Activated CD4-positive, alpha-beta memory T cell treated with anti-CD3 and anti-CD28 coated beads, Interleukin-2, amount 10 ng/mL, durations not matched to agents 7 days and 5 days (primary cell): ENCODE measurements at regions not wholly inside any gene's neighbourhood (a gene's known extent, or its start where the extent isn't known, plus 50 kb on each side); places are given as distances from the start of the nearest gene placed in this dataset.

Experiments
- CTCF ChIA-PET: fragments of 350-600 bp; sonication (Branson Sonifier 250); formaldehyde crosslinking; loops from one replicate; lab custom pipeline; 2021; ENCODE audit warnings: antibody characterized with exemption, inconsistent platforms; lab: Charles Lee
- POLR2A ChIA-PET: fragments of 350-600 bp; sonication (Branson Sonifier 250); formaldehyde crosslinking; loops from one replicate; lab custom pipeline; 2021; ENCODE audit warnings: antibody characterized with exemption; lab: Charles Lee
- DNase-seq: peaks from one replicate; pipeline ENCODE4 v3.0.0-alpha.2; 2020
- H3K27ac Mint-ChIP-seq: one replicate; pipeline ENCODE4 v1.8.0; 2021; ENCODE audit warnings: mild to moderate bottlenecking, mixed read lengths
- H3K27me3 Mint-ChIP-seq: one replicate; pipeline ENCODE4 v1.8.0; 2021; ENCODE audit warnings: mixed read lengths
- H3K36me3 Mint-ChIP-seq: one replicate; pipeline ENCODE4 v1.8.0; 2021; ENCODE audit warnings: low read depth, mixed read lengths
- H3K4me1 Mint-ChIP-seq: one replicate; pipeline ENCODE4 v1.8.0; 2021; ENCODE audit warnings: mixed read lengths
- H3K4me3 Mint-ChIP-seq: one replicate; pipeline ENCODE4 v1.8.0; 2021; ENCODE audit warnings: mild to moderate bottlenecking, mixed read lengths
- H3K9me3 Mint-ChIP-seq: one replicate; pipeline ENCODE4 v1.8.0; 2021; ENCODE audit warnings: mixed read lengths

GRCh38 chr1:167165219-167165618 is 55.5 kb upstream of the POU2F1 start:
- ChIA-PET POLR2A (no interaction called here), CTCF (interaction anchor here (1.0 kb wide), 1 partner anchor 43 kb away, joined by 3 read pairs; no protein-coding TSS in a partner anchor)
- no peaks in the 10 kb centered on the region for H3K36me3 Mint-ChIP-seq
- no peak for DNase-seq
- H3K27ac Mint-ChIP-seq, result no peak overlapping the region
- H3K9me3 Mint-ChIP-seq, result no peaks in the 10 kb centered on the region
- H3K4me1 Mint-ChIP-seq, result no peaks in the 10 kb centered on the region
- peaks cover 25% of the 10 kb centered on the region for H3K27me3 Mint-ChIP-seq
- H3K4me3 Mint-ChIP-seq, result no peak overlapping the region

- Mint-ChIP-seq H3K4me3 (no peak overlapping the region), H3K9me3 (no peaks in the 10 kb centered on the region), H3K36me3 (no peaks in the 10 kb centered on the region), H3K4me1 (no peaks in the 10 kb centered on the region), H3K27me3 (peaks cover 28% of the 10 kb centered on the region), H3K27ac (no peak overlapping the region)
- ChIA-PET CTCF (no interaction called here), POLR2A (interaction anchor here (1.4 kb wide), 1 partner anchor 54 kb away, joined by 4 read pairs; the partner anchor contains the start of gene POU2F1)
- no peak for DNase-seq
Measured at GRCh38 chr1:167165948-167166689, 54.6 kb upstream of the POU2F1 start.

GRCh38 chr1:167166690-167167075 is 54.0 kb upstream of the POU2F1 start:
- CTCF ChIA-PET, result no interaction called here
- Mint-ChIP-seq H3K27ac (no peak overlapping the region), H3K4me1 (no peaks in the 10 kb centered on the region), H3K27me3 (peaks cover 28% of the 10 kb centered on the region), H3K4me3 (no peak overlapping the region), H3K36me3 (no peaks in the 10 kb centered on the region), H3K9me3 (no peaks in the 10 kb centered on the region)
- POLR2A ChIA-PET, result interaction anchor here (1.4 kb wide), 1 partner anchor 54 kb away, joined by 4 read pairs; the partner anchor contains the start of gene POU2F1
- no peak for DNase-seq

GRCh38 chr1:167168424-167168823 is 52.3 kb upstream of the POU2F1 start:
- H3K9me3 Mint-ChIP-seq, result no peaks in the 10 kb centered on the region
- H3K36me3 Mint-ChIP-seq, result no peaks in the 10 kb centered on the region
- CTCF ChIA-PET, result no interaction called here
- POLR2A ChIA-PET, result no interaction called here
- peaks cover 28% of the 10 kb centered on the region for H3K27me3 Mint-ChIP-seq
- DNase-seq, result no peak
- H3K4me3 Mint-ChIP-seq, result no peak overlapping the region
- no peaks in the 10 kb centered on the region for H3K4me1 Mint-ChIP-seq
- no peak overlapping the region for H3K27ac Mint-ChIP-seq

- Mint-ChIP-seq H3K4me1 (no peaks in the 10 kb centered on the region), H3K9me3 (no peaks in the 10 kb centered on the region), H3K36me3 (no peaks in the 10 kb centered on the region), H3K27me3 (peaks cover 30% of the 10 kb centered on the region), H3K27ac (no peak overlapping the region), H3K4me3 (no peak overlapping the region)
- CTCF ChIA-PET, result no interaction called here
- DNase-seq, result no peak
- POLR2A ChIA-PET, result no interaction called here
Measured at GRCh38 chr1:167169642-167170041, 51.0 kb upstream of the POU2F1 start.
